Prostate gland (tissue), 2 donors: ENCODE measurements at regions not wholly inside any gene's neighbourhood (a gene's known extent, or its start where the extent isn't known, plus 50 kb on each side); places are given as distances from the start of the nearest gene placed in this dataset.
"Not testable (repeated sequence)": the region's sequence is repeated elsewhere in the genome, so short reads cannot be mapped to it uniquely, and the experiment has no call there.

ENCODE experiments used
- CTCF ChIP-seq, 4 experiments: fragments of 200-600 bp in 2 of 4; fragments of 450-650 bp in 2 of 4; sonication (generic) in 2 of 4; IDR thresholded peaks; 1 replicate in 3 of 4; 2 replicates in 1 of 4; pipeline ENCODE4 v1.5.1; 2016 to 2019; ENCODE audit warnings: antibody characterized with exemption in 4 of 4, mild to moderate bottlenecking in 2 of 4, moderate library complexity in 2 of 4
- POLR2A ChIP-seq: fragments of 450-650 bp; IDR thresholded peaks from one replicate; pipeline ENCODE4 v1.6.1; 2016; ENCODE audit warnings: antibody characterized with exemption, mild to moderate bottlenecking

GRCh38 chr1:29183-29582 lies 422.3 kb downstream of the OR4F29 start:
- TF ChIP-seq CTCF (IDR thresholded peaks at IDR 0.05); POLR2A: not testable (repeated sequence)
